ENCODE measurements at regions not wholly inside any gene's neighbourhood (a gene's known extent, or its start where the extent isn't known, plus 50 kb on each side); places are given as distances from the start of the nearest gene placed in this dataset.

GRCh38 chr11:133597236-133597635 is 64.9 kb upstream of the OPCML start:
- TF ChIP-seq CTCF (IDR thresholded peaks at IDR 0.05), result no peak
- TF ChIP-seq EZH2 (IDR thresholded peaks at IDR 0.05), result no peak
- TF ChIP-seq EZH2phosphoT487 (IDR thresholded peaks at IDR 0.05), result no peak

Data from neural progenitor cell (in vitro differentiated cells).